Neuronal stem cell (in vitro differentiated cells): ENCODE measurements at regions not wholly inside any gene's neighbourhood (a gene's known extent, or its start where the extent isn't known, plus 50 kb on each side); places are given as distances from the start of the nearest gene placed in this dataset.

Experiments
- DNase-seq: peaks from one replicate; pipeline ENCODE4 v3.0.0-alpha.2; 2013; ENCODE audit warnings: low spot score
- H2AFZ ChIP-seq: one replicate; pipeline ENCODE4 v1.6.1; 2013; ENCODE audit warnings: mild to moderate bottlenecking, low read length, inconsistent platforms
- H2AK5ac ChIP-seq: 2 replicates; pipeline ENCODE4 v1.6.1; 2013; ENCODE audit warnings: low read depth, mild to moderate bottlenecking, inconsistent platforms, low read length, moderate library complexity, mixed read lengths
- H2BK120ac ChIP-seq: 2 replicates; pipeline ENCODE4 v1.6.1; 2013; ENCODE audit warnings: low read depth, mild to moderate bottlenecking, inconsistent platforms, low read length, moderate library complexity, mixed read lengths
- H2BK12ac ChIP-seq: one replicate; pipeline ENCODE4 v1.6.1; 2013; ENCODE audit warnings: low read length, inconsistent platforms
- H2BK15ac ChIP-seq: 2 replicates; pipeline ENCODE4 v1.6.1; 2013; ENCODE audit warnings: mild to moderate bottlenecking, low read length, inconsistent platforms, mixed read lengths
- H2BK5ac ChIP-seq: one replicate; pipeline ENCODE4 v1.6.1; 2013; ENCODE audit warnings: inconsistent platforms, mild to moderate bottlenecking, low read length, moderate library complexity
- H3K14ac ChIP-seq: one replicate; pipeline ENCODE4 v1.6.1; 2013; ENCODE audit warnings: low read length, inconsistent platforms
- H3K18ac ChIP-seq: 2 replicates; pipeline ENCODE4 v1.6.1; 2013; ENCODE audit warnings: low read length, inconsistent platforms
- H3K23ac ChIP-seq: 2 replicates; pipeline ENCODE4 v1.6.1; 2013; ENCODE audit warnings: low read depth, mild to moderate bottlenecking, mixed read lengths, low read length, inconsistent platforms; ENCODE audit not compliant: poor library complexity
- H3K27ac ChIP-seq: replicated peaks from 3 replicates; pipeline ENCODE4 v1.5.1; 2013; ENCODE audit warnings: low read length, inconsistent platforms
- H3K27me3 ChIP-seq, 3 experiments: 2 replicates each; pipeline ENCODE4 v1.6.1; 2013; ENCODE audit warnings: low read length in 3 of 3, mild to moderate bottlenecking in 2 of 3, inconsistent platforms in 1 of 3, low read depth in 1 of 3, mixed read lengths in 1 of 3, moderate library complexity in 1 of 3; ENCODE audit not compliant: control insufficient read depth in 3 of 3, insufficient read depth in 3 of 3
- H3K36me3 ChIP-seq, 2 donors: replicated peaks in 1 of 2; 2 replicates each; pipeline ENCODE4 v1.6.1; 2013; ENCODE audit warnings: low read length in 2 of 2; ENCODE audit not compliant: control insufficient read depth in 2 of 2, insufficient read depth in 2 of 2
- H3K4ac ChIP-seq: 2 replicates; pipeline ENCODE4 v1.6.1; 2013; ENCODE audit warnings: inconsistent platforms, mild to moderate bottlenecking, low read length, moderate library complexity
- H3K4me1 ChIP-seq, 2 donors: 1 replicate in 1 of 2; 2 replicates in 1 of 2; pipeline ENCODE4 v1.6.1; 2013; ENCODE audit warnings: low read length in 2 of 2, low read depth in 1 of 2; ENCODE audit not compliant: control insufficient read depth in 2 of 2, insufficient read depth in 1 of 2
- H3K4me2 ChIP-seq: one replicate; pipeline ENCODE4 v1.6.1; 2013; ENCODE audit warnings: mild to moderate bottlenecking, low read length, inconsistent platforms; ENCODE audit not compliant: insufficient read depth, poor library complexity, severe bottlenecking
- H3K4me3 ChIP-seq, 2 donors: 2 replicates each; pipeline ENCODE4 v1.5.1; 2013; ENCODE audit warnings: low read length in 2 of 2, mild to moderate bottlenecking in 2 of 2, inconsistent platforms in 1 of 2, moderate library complexity in 1 of 2
- H3K79me1 ChIP-seq: one replicate; pipeline ENCODE4 v1.6.1; 2013; ENCODE audit warnings: low read depth, mild to moderate bottlenecking, inconsistent platforms, low read length, moderate library complexity
- H3K9ac ChIP-seq: one replicate; pipeline ENCODE4 v1.6.1; 2013; ENCODE audit warnings: mild to moderate bottlenecking, low read depth, low read length, inconsistent platforms; ENCODE audit not compliant: poor library complexity
- H3K9me3 ChIP-seq, 2 donors: replicated peaks in 1 of 2; 2 replicates each; pipeline versions ENCODE3 to v1.6.1; 2013; ENCODE audit warnings: low read length in 2 of 2, mild to moderate bottlenecking in 2 of 2, inconsistent platforms in 1 of 2, low read depth in 1 of 2, mixed read lengths in 1 of 2, moderate library complexity in 1 of 2; ENCODE audit not compliant: control insufficient read depth in 2 of 2, insufficient read depth in 1 of 2
- H4K8ac ChIP-seq: one replicate; pipeline ENCODE4 v1.6.1; 2013; ENCODE audit warnings: low read depth, mild to moderate bottlenecking, inconsistent platforms, low read length, moderate library complexity
- H4K91ac ChIP-seq: one replicate; pipeline ENCODE4 v1.6.1; 2013; ENCODE audit warnings: low read length, low read depth, mild to moderate bottlenecking, inconsistent platforms; ENCODE audit not compliant: poor library complexity
- WGBS, 2 donors: extraction: QIAGEN DNeasy Blood & Tissue Kit; methylation state at CpG; one replicate each; pipeline ENCODE4 v1.1.7; 2013; ENCODE audit warnings: missing lambda C conversion rate in 2 of 2, mixed read lengths in 1 of 2; ENCODE audit not compliant: insufficient read length in 2 of 2, insufficient replicate concordance in 1 of 2; ENCODE audit errors: extremely low coverage in 2 of 2; 5-methylcytosine and 5-hydroxymethylcytosine counted together

GRCh38 chr12:92529944-92530343 is 172.8 kb upstream of the PLEKHG7 start:
- no peak overlapping the region for H3K27ac ChIP-seq
- no peak overlapping the region for H3K4me2 ChIP-seq
- no peaks in the 10 kb centered on the region for H3K27me3 ChIP-seq
- H3K4me1 ChIP-seq, result peaks cover 0 to 2% of the 10 kb centered on the region in 2 donors
- H3K14ac ChIP-seq, result no peak overlapping the region
- H3K79me1 ChIP-seq, result no peaks in the 10 kb centered on the region
- H3K9me3 ChIP-seq, result peaks cover 0 to 2% of the 10 kb centered on the region in 2 donors
- H3K23ac ChIP-seq, result no peak overlapping the region
- H2BK5ac ChIP-seq, result no peak overlapping the region
- no peak overlapping the region for H4K91ac ChIP-seq
- H4K8ac ChIP-seq, result no peak overlapping the region
- H3K9ac ChIP-seq, result no peak overlapping the region
- no peak overlapping the region for H2BK15ac ChIP-seq
- H3K36me3 ChIP-seq, result no peaks in the 10 kb centered on the region
- no peak overlapping the region for H3K18ac ChIP-seq
- no peak overlapping the region for H2BK12ac ChIP-seq
- H2AK5ac ChIP-seq, result no peak overlapping the region
- no peak overlapping the region for H3K4ac ChIP-seq
- H3K4me3 ChIP-seq, result no peak overlapping the region
- no peak overlapping the region for H2BK120ac ChIP-seq
- DNase-seq, result no peak
- no peak overlapping the region for H2AFZ ChIP-seq

GRCh38 chr12:92528586-92528985 is 174.2 kb upstream of the PLEKHG7 start:
- Histone ChIP-seq H4K8ac (no peak overlapping the region), H3K4me1 (peaks cover 0 to 2% of the 10 kb centered on the region in 2 donors), H3K23ac (no peak overlapping the region), H2BK15ac (no peak overlapping the region), H2BK12ac (no peak overlapping the region), H3K4ac (no peak overlapping the region), H3K4me2 (no peak overlapping the region), H3K9ac (no peak overlapping the region), H4K91ac (no peak overlapping the region), H2BK5ac (no peak overlapping the region), H3K27me3 (no peaks in the 10 kb centered on the region), H3K4me3 (no peak overlapping the region), H2AFZ (no peak overlapping the region), H3K14ac (no peak overlapping the region), H3K9me3 (peaks cover 0 to 2% of the 10 kb centered on the region in 2 donors), H2AK5ac (no peak overlapping the region), H3K27ac (no peak overlapping the region), H3K18ac (no peak overlapping the region), H2BK120ac (no peak overlapping the region), H3K79me1 (no peaks in the 10 kb centered on the region), H3K36me3 (no peaks in the 10 kb centered on the region)
- no CpG with 5 or more reads among the region's 3 CpGs for WGBS, 2 donors
- DNase-seq, result no peak

GRCh38 chr12:92528097-92528496 is 174.7 kb upstream of the PLEKHG7 start:
- no peak for DNase-seq
- Histone ChIP-seq H3K27me3 (no peaks in the 10 kb centered on the region), H2AK5ac (no peak overlapping the region), H3K23ac (no peak overlapping the region), H2BK15ac (no peak overlapping the region), H3K4me3 (no peak overlapping the region), H3K14ac (no peak overlapping the region), H3K4me2 (no peak overlapping the region), H2BK120ac (no peak overlapping the region), H2BK12ac (no peak overlapping the region), H3K9ac (no peak overlapping the region), H3K27ac (no peak overlapping the region), H3K4me1 (peaks cover 0 to 2% of the 10 kb centered on the region in 2 donors), H3K18ac (no peak overlapping the region), H3K79me1 (no peaks in the 10 kb centered on the region), H4K8ac (no peak overlapping the region), H4K91ac (no peak overlapping the region), H3K9me3 (peaks cover 2% of the 10 kb centered on the region in 2 donors), H3K4ac (no peak overlapping the region), H2BK5ac (no peak overlapping the region), H2AFZ (no peak overlapping the region), H3K36me3 (no peaks in the 10 kb centered on the region)
- no CpG with 5 or more reads among the region's 2 CpGs for WGBS, 2 donors

DNA sequence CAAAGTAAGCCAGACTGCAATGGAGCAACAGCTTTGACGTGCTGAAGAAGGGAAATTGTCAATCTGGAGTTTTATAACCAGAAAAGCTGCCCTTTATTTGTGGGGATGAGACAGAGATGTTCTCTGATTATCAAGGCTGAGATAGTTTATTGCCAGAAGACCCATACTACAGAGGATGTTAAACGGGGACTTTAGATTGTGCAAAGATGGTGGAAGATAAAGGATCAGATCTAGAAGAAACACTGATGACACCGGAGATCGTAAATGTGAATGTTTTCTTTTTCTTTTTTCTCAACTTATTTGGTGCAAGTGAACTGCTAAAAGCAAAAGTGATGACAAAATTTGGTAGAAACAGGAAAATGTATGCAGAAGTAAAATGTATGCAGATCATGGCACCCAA is 178.3 kb upstream of the PLEKHG7 start:
- Histone ChIP-seq H3K4ac (no peak overlapping the region), H2BK5ac (no peak overlapping the region), H3K9me3 (peaks cover 0 to 2% of the 10 kb centered on the region in 2 donors), H3K79me1 (no peaks in the 10 kb centered on the region), H3K27me3 (no peaks in the 10 kb centered on the region), H2AFZ (no peak overlapping the region), H3K27ac (no peak overlapping the region), H4K8ac (no peak overlapping the region), H3K4me1 (peaks cover 0 to 2% of the 10 kb centered on the region in 2 donors), H2BK120ac (no peak overlapping the region), H3K9ac (no peak overlapping the region), H2BK12ac (no peak overlapping the region), H3K14ac (no peak overlapping the region), H4K91ac (no peak overlapping the region), H3K36me3 (no peaks in the 10 kb centered on the region), H3K4me2 (no peak overlapping the region), H3K23ac (no peak overlapping the region), H2AK5ac (no peak overlapping the region), H3K18ac (no peak overlapping the region), H2BK15ac (no peak overlapping the region), H3K4me3 (no peak overlapping the region)
- DNase-seq, result no peak
- no CpG with 5 or more reads among the region's 4 CpGs for WGBS, 2 donors
